BLaER1 treated with 17β-estradiol and CSF1 and Interleukin-3, amounts not matched to agents 10 nM and 100 nM (cell line): ENCODE measurements at regions not wholly inside any gene's neighbourhood (a gene's known extent, or its start where the extent isn't known, plus 50 kb on each side); places are given as distances from the start of the nearest gene placed in this dataset.

Source experiments
- H3K27ac ChIP-seq, 11 experiments: shearing (Covaris generic); formaldehyde crosslinking; 2 replicates each; pipeline ENCODE4 v1.8.1; 2022
- H3K27me3 ChIP-seq, 11 experiments: shearing (Covaris generic); formaldehyde crosslinking; 2 replicates each; pipeline ENCODE4 v1.8.1; 2022
- H3K36me3 ChIP-seq, 11 experiments: shearing (Covaris generic); formaldehyde crosslinking; 2 replicates each; pipeline ENCODE4 v1.8.1; 2022
- H3K4me1 ChIP-seq, 10 experiments: shearing (Covaris generic); formaldehyde crosslinking; 2 replicates each; pipeline ENCODE4 v1.8.1; 2022
- H3K4me2 ChIP-seq, 11 experiments: shearing (Covaris generic); formaldehyde crosslinking; 2 replicates each; pipeline ENCODE4 v1.8.1; 2022
- H3K4me3 ChIP-seq, 10 experiments: shearing (Covaris generic); formaldehyde crosslinking; 2 replicates each; pipeline ENCODE4 v1.8.1; 2022
- H3K9ac ChIP-seq, 11 experiments: shearing (Covaris generic); formaldehyde crosslinking; 2 replicates each; pipeline ENCODE4 v1.8.1; 2022
- H3K9me3 ChIP-seq, 11 experiments: shearing (Covaris generic); formaldehyde crosslinking; replicated peaks in 1 of 11; 2 replicates each; pipeline ENCODE4 v1.8.1; 2022
- H4K20me1 ChIP-seq, 11 experiments: shearing (Covaris generic); formaldehyde crosslinking; 2 replicates each; pipeline ENCODE4 v1.8.1; 2022
- Cebpa-rat ChIP-seq, 11 experiments: shearing (Covaris generic); IDR thresholded peaks; 2 replicates each; pipeline ENCODE4 v1.8.1; 2022

GRCh38 chr1:78237364-78237916 lies 191.7 kb downstream of the GIPC2 start:
- Histone ChIP-seq H4K20me1 (no peaks in the 10 kb centered on the region), H3K9ac (no peak overlapping the region), H3K4me2 (no peak overlapping the region), H3K27ac (no peak overlapping the region), H3K4me1 (no peaks in the 10 kb centered on the region), H3K27me3 (no peaks in the 10 kb centered on the region), H3K36me3 (no peaks in the 10 kb centered on the region), H3K9me3 (peaks cover 0 to 6% (median 0%) of the 10 kb centered on the region in 11 experiments; a peak in 2 of 22 replicates), H3K4me3 (no peak overlapping the region)
- TF ChIP-seq Cebpa-rat (IDR thresholded peaks at IDR 0.05) = no peak

- peaks cover 0 to 6% (median 0%) of the 10 kb centered on the region in 11 experiments; a peak in 2 of 22 replicates for H3K9me3 ChIP-seq
- no peaks in the 10 kb centered on the region for H4K20me1 ChIP-seq
- no peaks in the 10 kb centered on the region for H3K27me3 ChIP-seq
- H3K27ac ChIP-seq = no peak overlapping the region
- no peaks in the 10 kb centered on the region for H3K36me3 ChIP-seq
- H3K4me2 ChIP-seq = no peak overlapping the region
- no peak overlapping the region for H3K4me3 ChIP-seq
- no peak for TF ChIP-seq Cebpa-rat (IDR thresholded peaks at IDR 0.05)
- H3K4me1 ChIP-seq = no peaks in the 10 kb centered on the region
- no peak overlapping the region for H3K9ac ChIP-seq
Observed at GRCh38 chr1:78240191-78240590, 194.4 kb downstream of the GIPC2 start.

DNA sequence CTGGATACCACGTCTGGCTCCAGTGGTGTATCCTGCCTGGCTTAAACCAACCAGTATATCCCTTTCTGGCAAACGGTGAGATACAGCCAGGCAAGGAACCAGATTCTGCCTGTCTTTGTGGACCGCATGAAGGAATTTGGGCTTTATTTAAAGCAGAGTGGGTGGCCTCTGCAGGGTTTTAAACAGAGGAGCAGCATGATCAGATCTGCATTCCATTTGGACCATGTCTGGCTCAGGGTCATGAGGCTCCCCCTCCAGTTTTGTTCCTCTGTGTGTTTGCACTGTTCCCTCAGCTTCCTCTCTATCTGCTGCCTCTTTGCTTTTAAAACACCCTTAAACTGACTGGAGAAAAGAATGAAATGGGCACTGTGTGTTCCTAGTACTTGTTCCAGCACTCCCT lies 195.0 kb downstream of the GIPC2 start:
- Histone ChIP-seq H3K4me3 (no peak overlapping the region), H3K27ac (no peak overlapping the region), H4K20me1 (no peaks in the 10 kb centered on the region), H3K4me2 (no peak overlapping the region), H3K9me3 (peaks cover 0 to 6% (median 0%) of the 10 kb centered on the region in 11 experiments; a peak in 2 of 22 replicates), H3K4me1 (no peaks in the 10 kb centered on the region), H3K27me3 (no peaks in the 10 kb centered on the region), H3K9ac (no peak overlapping the region), H3K36me3 (no peaks in the 10 kb centered on the region)
- TF ChIP-seq Cebpa-rat (IDR thresholded peaks at IDR 0.05) = no peak

- Histone ChIP-seq H3K27me3 (no peaks in the 10 kb centered on the region), H4K20me1 (no peaks in the 10 kb centered on the region), H3K4me1 (no peaks in the 10 kb centered on the region), H3K4me3 (no peak overlapping the region), H3K9me3 (no peaks in the 10 kb centered on the region), H3K9ac (no peak overlapping the region), H3K36me3 (no peaks in the 10 kb centered on the region), H3K27ac (no peak overlapping the region), H3K4me2 (no peak overlapping the region)
- no peak for TF ChIP-seq Cebpa-rat (IDR thresholded peaks at IDR 0.05)
Observed at GRCh38 chr1:78247079-78247478, 201.3 kb downstream of the GIPC2 start.

- no peak for TF ChIP-seq Cebpa-rat (IDR thresholded peaks at IDR 0.05)
- Histone ChIP-seq H3K4me1 (no peaks in the 10 kb centered on the region), H3K4me2 (no peak overlapping the region), H3K4me3 (no peak overlapping the region), H3K27me3 (no peaks in the 10 kb centered on the region), H4K20me1 (no peaks in the 10 kb centered on the region), H3K36me3 (no peaks in the 10 kb centered on the region), H3K27ac (no peak overlapping the region), H3K9ac (no peak overlapping the region), H3K9me3 (no peaks in the 10 kb centered on the region)
Observed at GRCh38 chr1:78250201-78250600, 204.4 kb downstream of the GIPC2 start.

- Histone ChIP-seq H3K27ac (no peak overlapping the region), H3K9ac (no peak overlapping the region), H3K4me2 (no peak overlapping the region), H3K9me3 (peaks cover 0 to 4% (median 0%) of the 10 kb centered on the region in 11 experiments; a peak in 2 of 22 replicates), H3K36me3 (no peaks in the 10 kb centered on the region), H3K27me3 (no peaks in the 10 kb centered on the region), H3K4me3 (no peak overlapping the region), H3K4me1 (no peaks in the 10 kb centered on the region), H4K20me1 (no peaks in the 10 kb centered on the region)
- TF ChIP-seq Cebpa-rat (IDR thresholded peaks at IDR 0.05) = no peak
Observed at GRCh38 chr1:78254517-78254916, 208.8 kb downstream of the GIPC2 start.

DNA sequence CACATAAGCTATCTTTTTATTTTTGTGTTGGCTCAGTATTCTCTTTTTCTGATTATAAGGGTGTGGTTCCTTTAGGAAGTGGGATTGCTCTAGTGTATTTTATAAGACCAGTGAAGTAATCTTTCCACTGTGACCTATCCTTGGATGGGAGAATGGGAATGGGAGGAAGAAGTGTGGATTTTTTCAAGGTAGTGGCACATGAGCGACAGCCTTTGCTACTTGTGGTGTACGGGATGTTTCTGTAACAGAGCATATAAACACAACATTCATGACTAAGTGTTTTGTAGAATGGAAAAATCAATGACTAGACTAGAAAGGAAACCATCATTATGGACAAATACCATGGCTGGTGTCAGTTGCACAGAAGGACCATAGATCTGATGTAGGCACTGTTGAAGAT lies 209.6 kb downstream of the GIPC2 start:
- H3K4me2 ChIP-seq = no peak overlapping the region
- H3K36me3 ChIP-seq = no peaks in the 10 kb centered on the region
- peaks cover 0 to 4% (median 0%) of the 10 kb centered on the region in 11 experiments; a peak in 2 of 22 replicates for H3K9me3 ChIP-seq
- TF ChIP-seq Cebpa-rat (IDR thresholded peaks at IDR 0.05) = no peak
- H3K9ac ChIP-seq = no peak overlapping the region
- H3K4me3 ChIP-seq = no peak overlapping the region
- no peaks in the 10 kb centered on the region for H3K4me1 ChIP-seq
- no peak overlapping the region for H3K27ac ChIP-seq
- no peaks in the 10 kb centered on the region for H3K27me3 ChIP-seq
- no peaks in the 10 kb centered on the region for H4K20me1 ChIP-seq

GRCh38 chr1:78255846-78256245 lies 210.1 kb downstream of the GIPC2 start:
- no peak overlapping the region for H3K9ac ChIP-seq
- peaks cover 0 to 4% (median 0%) of the 10 kb centered on the region in 11 experiments; a peak in 2 of 22 replicates for H3K9me3 ChIP-seq
- H3K36me3 ChIP-seq = no peaks in the 10 kb centered on the region
- no peaks in the 10 kb centered on the region for H4K20me1 ChIP-seq
- H3K27ac ChIP-seq = no peak overlapping the region
- TF ChIP-seq Cebpa-rat (IDR thresholded peaks at IDR 0.05) = no peak
- H3K4me3 ChIP-seq = no peak overlapping the region
- H3K4me2 ChIP-seq = no peak overlapping the region
- H3K4me1 ChIP-seq = no peaks in the 10 kb centered on the region
- H3K27me3 ChIP-seq = no peaks in the 10 kb centered on the region

DNA sequence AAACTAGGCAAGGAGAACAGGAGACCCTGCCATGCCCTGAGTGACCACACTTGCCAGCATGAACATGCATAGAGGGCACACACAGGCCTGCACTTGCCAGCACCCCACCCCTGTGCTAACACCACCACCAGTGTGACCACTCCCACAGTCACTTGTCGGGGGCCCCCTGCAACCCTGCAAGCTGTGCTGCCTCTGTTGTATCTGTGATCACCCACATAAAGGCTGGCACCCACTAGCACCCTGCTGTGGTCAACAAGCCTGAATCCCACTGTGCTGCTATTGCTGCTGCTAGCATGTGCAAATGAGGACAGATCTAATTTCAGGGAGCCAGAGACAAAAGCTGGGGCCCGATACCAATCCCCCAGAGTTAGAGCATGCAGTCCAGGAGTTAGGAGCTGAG lies 217.7 kb downstream of the GIPC2 start:
- Histone ChIP-seq H3K36me3 (no peaks in the 10 kb centered on the region), H3K9me3 (0 out of 22 replicates have a peak, but pooled peaks cover 0 to 5% (median 0%) of the 10 kb centered on the region in 11 experiments), H3K9ac (no peak overlapping the region), H4K20me1 (no peaks in the 10 kb centered on the region), H3K4me3 (no peak overlapping the region), H3K4me2 (no peak overlapping the region), H3K27ac (no peak overlapping the region), H3K4me1 (no peaks in the 10 kb centered on the region), H3K27me3 (no peaks in the 10 kb centered on the region)
- TF ChIP-seq Cebpa-rat (IDR thresholded peaks at IDR 0.05) = no peak

DNA sequence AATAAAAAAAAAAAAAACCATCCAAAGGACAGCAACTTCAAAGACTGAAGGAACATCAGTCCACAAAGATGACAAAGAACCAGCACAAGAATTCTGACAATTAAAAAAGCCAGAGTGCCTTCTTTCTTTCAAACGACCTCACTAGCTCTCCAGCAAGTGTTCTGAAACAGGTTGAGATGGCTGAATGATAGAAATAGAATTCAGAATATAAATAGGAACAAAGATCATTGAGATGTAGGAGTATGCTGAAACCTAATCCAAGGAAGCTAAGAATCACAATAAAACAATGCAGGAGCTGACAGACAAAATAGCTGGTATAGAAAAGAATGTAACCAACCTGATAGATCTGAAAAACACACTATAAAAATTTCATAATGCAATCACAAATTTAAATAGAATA lies 218.2 kb downstream of the GIPC2 start:
- 0 out of 22 replicates have a peak, but pooled peaks cover 0 to 5% (median 0%) of the 10 kb centered on the region in 11 experiments for H3K9me3 ChIP-seq
- H3K4me3 ChIP-seq = no peak overlapping the region
- no peaks in the 10 kb centered on the region for H3K36me3 ChIP-seq
- no peak overlapping the region for H3K4me2 ChIP-seq
- H3K4me1 ChIP-seq = no peaks in the 10 kb centered on the region
- H3K9ac ChIP-seq = no peak overlapping the region
- no peak overlapping the region for H3K27ac ChIP-seq
- no peaks in the 10 kb centered on the region for H4K20me1 ChIP-seq
- no peak for TF ChIP-seq Cebpa-rat (IDR thresholded peaks at IDR 0.05)
- H3K27me3 ChIP-seq = no peaks in the 10 kb centered on the region
